AG09319 (cell line): ENCODE measurements at regions not wholly inside any gene's neighbourhood (a gene's known extent, or its start where the extent isn't known, plus 50 kb on each side); places are given as distances from the start of the nearest gene placed in this dataset.

Experiments
- DNase-seq: peaks from one replicate; pipeline ENCODE4 v3.0.0-alpha.2; 2010; ENCODE audit warnings: low read depth; ENCODE audit errors: extremely low read depth
- TF ChIP-seq, protein P1 (sequence below): IDR thresholded peaks from 2 replicates; pipeline ENCODE4 v1.5.1; 2011; ENCODE audit warnings: low read depth, mild to moderate bottlenecking, inconsistent platforms, low read length, moderate library complexity

DNA sequence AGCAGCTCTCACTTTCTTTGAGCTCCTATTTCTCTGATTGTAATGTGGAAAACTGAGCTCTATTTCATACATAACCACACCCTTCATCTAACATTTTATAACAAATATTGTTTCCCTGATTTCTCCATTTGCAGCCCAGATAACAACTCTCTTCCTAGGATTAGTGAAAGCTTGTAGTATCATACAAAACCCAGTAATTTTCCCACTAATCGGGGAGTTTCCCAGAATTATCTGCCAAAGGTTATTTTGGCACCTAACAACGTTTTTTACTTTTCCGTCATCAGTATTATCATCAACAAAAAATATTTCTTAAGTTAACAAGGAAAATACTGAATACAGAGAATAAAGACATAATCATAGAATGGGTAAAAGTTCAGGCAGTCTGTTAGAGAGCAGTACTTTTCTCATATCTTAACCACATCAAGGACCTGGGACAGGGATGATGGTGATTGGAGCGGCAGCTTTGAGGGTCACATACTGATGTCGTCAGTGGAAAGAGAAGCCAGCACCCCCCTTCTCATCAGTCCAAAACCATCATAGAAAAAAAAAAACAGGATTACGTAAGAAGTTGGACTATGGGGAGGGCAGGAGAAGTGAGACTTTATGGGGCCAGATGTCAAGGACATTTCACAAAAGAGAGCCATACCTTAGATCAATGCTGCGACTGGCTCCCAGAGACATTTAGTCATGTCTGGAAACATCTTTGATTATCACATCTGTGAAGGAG, 166.1 kb upstream of the TNFAIP3 start:
- TF ChIP-seq, protein P1, sequence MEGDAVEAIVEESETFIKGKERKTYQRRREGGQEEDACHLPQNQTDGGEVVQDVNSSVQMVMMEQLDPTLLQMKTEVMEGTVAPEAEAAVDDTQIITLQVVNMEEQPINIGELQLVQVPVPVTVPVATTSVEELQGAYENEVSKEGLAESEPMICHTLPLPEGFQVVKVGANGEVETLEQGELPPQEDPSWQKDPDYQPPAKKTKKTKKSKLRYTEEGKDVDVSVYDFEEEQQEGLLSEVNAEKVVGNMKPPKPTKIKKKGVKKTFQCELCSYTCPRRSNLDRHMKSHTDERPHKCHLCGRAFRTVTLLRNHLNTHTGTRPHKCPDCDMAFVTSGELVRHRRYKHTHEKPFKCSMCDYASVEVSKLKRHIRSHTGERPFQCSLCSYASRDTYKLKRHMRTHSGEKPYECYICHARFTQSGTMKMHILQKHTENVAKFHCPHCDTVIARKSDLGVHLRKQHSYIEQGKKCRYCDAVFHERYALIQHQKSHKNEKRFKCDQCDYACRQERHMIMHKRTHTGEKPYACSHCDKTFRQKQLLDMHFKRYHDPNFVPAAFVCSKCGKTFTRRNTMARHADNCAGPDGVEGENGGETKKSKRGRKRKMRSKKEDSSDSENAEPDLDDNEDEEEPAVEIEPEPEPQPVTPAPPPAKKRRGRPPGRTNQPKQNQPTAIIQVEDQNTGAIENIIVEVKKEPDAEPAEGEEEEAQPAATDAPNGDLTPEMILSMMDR, result no peak
- DNase-seq, result no peak

DNA sequence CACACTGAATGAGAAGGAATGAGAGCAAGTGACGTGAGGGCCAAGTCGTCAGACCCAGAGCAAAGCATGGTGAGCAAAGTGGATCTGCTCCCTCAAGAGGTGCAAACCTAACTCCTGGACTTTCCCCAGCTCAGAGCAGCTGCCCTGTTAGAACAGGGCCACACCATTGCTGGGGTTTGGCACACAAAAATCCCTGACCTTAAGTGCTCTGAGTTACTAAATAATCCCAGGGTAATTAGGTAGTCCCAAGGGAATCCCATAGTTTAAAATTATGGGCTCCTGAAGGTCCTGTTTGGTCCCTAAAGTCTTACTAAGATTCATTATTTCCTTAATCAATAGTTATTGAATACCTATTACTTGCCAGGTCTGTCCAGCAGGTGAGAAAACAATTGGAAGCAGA, 165.1 kb upstream of the TNFAIP3 start:
- TF ChIP-seq, protein P1, result no peak
- no peak for DNase-seq

DNA sequence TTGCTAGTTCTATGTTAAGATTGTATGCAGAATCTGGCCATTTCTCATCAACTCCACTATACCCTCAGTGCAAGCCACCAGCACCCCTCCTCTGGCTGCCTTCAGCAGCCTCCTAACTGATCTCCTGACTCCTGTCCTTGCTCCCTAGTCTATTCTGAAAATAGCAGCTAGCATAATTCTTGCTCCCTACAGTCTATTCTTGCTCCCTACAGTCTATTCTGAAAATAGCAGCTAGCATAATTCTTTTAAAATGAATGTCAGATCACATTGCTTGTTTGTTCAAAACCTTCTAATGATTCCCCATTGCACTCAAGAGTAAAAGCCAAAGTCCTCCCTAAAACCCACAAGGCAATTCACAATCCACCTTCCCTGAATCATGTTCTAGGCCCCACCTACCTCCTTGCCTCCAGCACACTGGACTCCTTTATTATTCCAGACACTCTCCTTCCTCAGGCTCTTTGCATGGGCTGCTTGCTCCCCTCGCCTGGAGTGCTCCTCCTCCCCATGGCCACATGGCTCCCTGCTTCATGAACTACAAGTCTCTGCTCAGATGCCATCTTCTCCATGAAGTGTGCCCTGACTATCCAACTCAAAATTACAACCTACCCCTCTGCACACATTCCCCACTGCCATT, 164.2 kb upstream of the TNFAIP3 start:
- TF ChIP-seq, protein P1, result no peak
- DNase-seq, result no peak

DNA sequence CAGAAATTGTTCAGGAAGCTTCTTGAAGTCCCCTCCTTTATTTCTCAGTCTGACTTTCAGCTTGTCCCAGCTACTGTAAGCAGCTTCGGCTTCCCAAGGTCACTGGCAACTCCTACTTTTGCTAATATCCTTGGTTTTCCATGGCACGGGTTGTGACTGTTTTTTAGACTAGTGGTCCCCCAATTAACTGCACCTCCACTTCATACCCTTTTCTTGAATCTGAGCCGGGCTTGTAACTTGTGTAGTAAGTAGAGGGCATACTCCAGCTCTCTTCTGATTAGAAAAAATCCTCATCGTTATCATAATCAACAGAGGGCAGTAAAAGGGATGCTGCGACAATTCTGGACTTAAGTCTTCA, 162.3 kb upstream of the TNFAIP3 start:
- DNase-seq, result no peak
- TF ChIP-seq, protein P1, result no peak

DNA sequence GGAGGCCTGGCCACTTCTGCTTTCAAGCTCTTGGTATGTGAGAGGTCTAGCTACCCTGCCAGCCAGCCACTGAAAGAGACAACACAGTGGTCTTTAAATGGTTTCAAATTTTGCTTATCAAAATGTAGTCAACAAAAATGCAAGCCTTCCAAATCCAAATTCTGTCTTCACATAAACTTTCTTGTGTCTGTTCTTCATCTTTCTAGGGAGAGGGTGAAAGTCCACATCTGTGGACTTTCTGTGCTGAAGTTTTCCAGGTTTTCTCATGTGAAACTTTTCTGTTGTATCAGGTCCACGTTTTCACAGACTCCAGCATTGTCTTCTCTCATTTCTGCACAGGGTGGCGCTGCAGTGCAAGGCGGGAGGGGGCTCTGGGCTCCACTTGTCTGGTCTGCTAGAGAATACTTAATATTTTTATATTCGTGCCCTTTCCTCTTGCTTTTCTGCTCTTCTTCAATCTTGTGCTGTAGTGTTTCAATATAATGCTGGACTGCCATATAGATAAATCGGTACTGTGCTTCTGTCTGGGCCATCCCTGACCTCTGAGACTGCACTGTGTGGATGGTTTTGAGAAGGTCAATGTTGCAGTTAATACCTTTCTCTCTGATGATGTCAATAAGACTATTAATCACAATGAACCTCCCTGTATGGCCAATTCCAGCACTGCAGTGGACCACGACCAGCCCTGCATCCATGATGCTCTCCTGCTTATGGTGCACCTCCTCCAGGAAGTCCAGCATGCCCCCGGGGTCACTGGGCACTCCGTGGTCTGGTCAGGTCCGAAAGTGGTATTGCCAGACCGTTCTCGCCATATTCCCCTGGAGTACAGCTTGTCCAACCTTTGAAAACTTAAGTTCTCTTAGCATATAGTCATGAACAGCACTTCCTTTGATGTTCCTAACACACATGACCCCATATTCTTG, 161.6 kb upstream of the TNFAIP3 start:
- no peak for DNase-seq
- TF ChIP-seq, protein P1, result peak; percentile 95

DNA sequence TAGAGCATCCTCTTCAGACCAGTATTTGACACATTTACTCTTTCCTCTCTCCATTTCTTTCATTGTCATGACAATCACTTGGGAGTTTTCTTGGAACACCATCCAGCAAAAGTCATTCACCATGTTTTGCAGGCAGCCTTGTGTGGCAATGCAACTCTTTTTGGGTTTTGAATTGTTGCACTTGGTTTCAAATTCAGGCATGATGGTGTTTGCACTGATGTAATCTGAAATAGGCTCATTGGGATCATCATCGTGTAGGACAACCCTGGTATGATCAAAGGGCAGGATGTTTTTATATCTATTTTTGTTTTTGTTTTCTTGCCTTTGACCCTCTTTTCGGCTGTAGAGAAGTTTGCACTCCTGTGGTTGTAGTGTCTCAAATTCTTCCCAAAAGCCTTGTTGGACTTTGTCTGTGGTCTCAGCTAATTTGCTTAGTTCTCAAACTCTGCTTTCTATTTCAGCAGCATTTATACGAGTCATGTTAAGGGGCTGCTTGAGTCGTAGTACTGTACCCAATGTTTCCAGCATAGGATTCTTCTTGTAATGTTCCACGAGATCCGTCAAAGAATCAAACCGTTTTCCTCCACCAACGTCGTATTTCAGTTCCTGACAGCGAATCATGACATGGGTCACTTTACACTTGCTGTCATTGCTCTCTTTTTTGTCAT, 160.8 kb upstream of the TNFAIP3 start:
- DNase-seq, result no peak
- TF ChIP-seq, protein P1, result no peak
